PC-3 (cell line): ENCODE measurements at regions not wholly inside any gene's neighbourhood (a gene's known extent, or its start where the extent isn't known, plus 50 kb on each side); places are given as distances from the start of the nearest gene placed in this dataset.

ENCODE experiments used
- CTCF ChIP-seq: fragments of 300-600 bp; sonication (generic); conservative IDR thresholded peaks from 2 replicates; pipeline ENCODE4 v1.5.1; 2017; ENCODE audit warnings: antibody characterized with exemption, low read depth, mild to moderate bottlenecking, low read length
- EZH2phosphoT487 ChIP-seq: fragments of 300-600 bp; sonication (generic); IDR thresholded peaks from 2 replicates; pipeline ENCODE4 v1.6.1; 2018; ENCODE audit warnings: mild to moderate bottlenecking, antibody characterized with exemption, low read length, borderline replicate concordance

- no peak for TF ChIP-seq EZH2phosphoT487
- no peak for TF ChIP-seq CTCF
Observed at GRCh38 chr1:199298825-199299224, 660.0 kb downstream of the PTPRC start.
